Breast epithelium (tissue), 3 donors: ENCODE measurements at regions not wholly inside any gene's neighbourhood (a gene's known extent, or its start where the extent isn't known, plus 50 kb on each side); places are given as distances from the start of the nearest gene placed in this dataset.

ENCODE experiments used
- POLR2A ChIP-seq: fragments of 450-650 bp; IDR thresholded peaks from one replicate; pipeline ENCODE4 v1.6.1; 2016; ENCODE audit warnings: antibody characterized with exemption, mild to moderate bottlenecking, moderate library complexity
- POLR2AphosphoS5 ChIP-seq, 3 donors: sonication (generic); formaldehyde crosslinking; IDR thresholded peaks; one replicate each; pipeline ENCODE4 v1.6.1; 2017; ENCODE audit warnings: antibody characterized with exemption in 3 of 3
- TF ChIP-seq, protein P1 (sequence below), 3 donors: fragments of 450-650 bp; IDR thresholded peaks; one replicate each; pipeline ENCODE4 v1.5.1; 2016 to 2017; ENCODE audit warnings: antibody characterized with exemption in 3 of 3, mild to moderate bottlenecking in 3 of 3, moderate library complexity in 3 of 3

- no peak for TF ChIP-seq POLR2A
- TF ChIP-seq, protein P1, sequence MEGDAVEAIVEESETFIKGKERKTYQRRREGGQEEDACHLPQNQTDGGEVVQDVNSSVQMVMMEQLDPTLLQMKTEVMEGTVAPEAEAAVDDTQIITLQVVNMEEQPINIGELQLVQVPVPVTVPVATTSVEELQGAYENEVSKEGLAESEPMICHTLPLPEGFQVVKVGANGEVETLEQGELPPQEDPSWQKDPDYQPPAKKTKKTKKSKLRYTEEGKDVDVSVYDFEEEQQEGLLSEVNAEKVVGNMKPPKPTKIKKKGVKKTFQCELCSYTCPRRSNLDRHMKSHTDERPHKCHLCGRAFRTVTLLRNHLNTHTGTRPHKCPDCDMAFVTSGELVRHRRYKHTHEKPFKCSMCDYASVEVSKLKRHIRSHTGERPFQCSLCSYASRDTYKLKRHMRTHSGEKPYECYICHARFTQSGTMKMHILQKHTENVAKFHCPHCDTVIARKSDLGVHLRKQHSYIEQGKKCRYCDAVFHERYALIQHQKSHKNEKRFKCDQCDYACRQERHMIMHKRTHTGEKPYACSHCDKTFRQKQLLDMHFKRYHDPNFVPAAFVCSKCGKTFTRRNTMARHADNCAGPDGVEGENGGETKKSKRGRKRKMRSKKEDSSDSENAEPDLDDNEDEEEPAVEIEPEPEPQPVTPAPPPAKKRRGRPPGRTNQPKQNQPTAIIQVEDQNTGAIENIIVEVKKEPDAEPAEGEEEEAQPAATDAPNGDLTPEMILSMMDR (IDR thresholded peaks at IDR 0.05): no peak
- TF ChIP-seq POLR2AphosphoS5 (IDR thresholded peaks at IDR 0.05): no peak
Measured at GRCh38 chr2:167365216-167365615, 476.9 kb downstream of the XIRP2 start.
